ENCODE measurements at regions not wholly inside any gene's neighbourhood (a gene's known extent, or its start where the extent isn't known, plus 50 kb on each side); places are given as distances from the start of the nearest gene placed in this dataset.

- DNase-seq (ENCODE audit: low read depth): no peak
Observed at GRCh38 chr3:28646435-28646834, 297.8 kb upstream of the AZI2 start.

- no peak for DNase-seq (ENCODE audit: low read depth)
Observed at GRCh38 chr3:28649266-28649665, 300.6 kb upstream of the AZI2 start.

- DNase-seq (ENCODE audit: low read depth): no peak
Observed at GRCh38 chr3:28651159-28651558, 302.5 kb upstream of the AZI2 start.

- DNase-seq (ENCODE audit: low read depth): no peak
Observed at GRCh38 chr3:28664123-28664522, 315.5 kb upstream of the AZI2 start.

- peak; percentile 24 for DNase-seq (ENCODE audit: low read depth)
Observed at GRCh38 chr3:28667646-28668621, 319.3 kb upstream of the AZI2 start.

DNA sequence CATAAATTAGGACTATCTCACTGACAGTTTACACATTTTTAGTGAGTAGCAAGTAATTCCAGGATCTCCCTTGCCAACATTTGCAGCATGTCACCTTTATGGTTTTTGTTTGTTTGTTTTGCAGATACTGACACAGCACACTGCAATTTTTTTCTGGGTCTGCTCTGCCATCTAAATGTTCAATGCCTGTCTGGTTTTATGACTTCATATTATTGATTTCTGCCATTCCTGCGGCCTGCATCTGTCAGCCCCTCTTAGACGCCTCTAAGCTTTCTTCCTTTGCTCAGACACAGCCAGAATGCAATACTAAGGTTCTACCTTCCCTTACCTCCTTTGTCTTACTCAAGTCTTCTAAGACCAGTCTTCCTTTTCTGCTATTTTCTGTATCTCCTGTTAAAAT lies 321.2 kb upstream of the AZI2 start:
- DNase-seq (ENCODE audit: low read depth): no peak

DNA sequence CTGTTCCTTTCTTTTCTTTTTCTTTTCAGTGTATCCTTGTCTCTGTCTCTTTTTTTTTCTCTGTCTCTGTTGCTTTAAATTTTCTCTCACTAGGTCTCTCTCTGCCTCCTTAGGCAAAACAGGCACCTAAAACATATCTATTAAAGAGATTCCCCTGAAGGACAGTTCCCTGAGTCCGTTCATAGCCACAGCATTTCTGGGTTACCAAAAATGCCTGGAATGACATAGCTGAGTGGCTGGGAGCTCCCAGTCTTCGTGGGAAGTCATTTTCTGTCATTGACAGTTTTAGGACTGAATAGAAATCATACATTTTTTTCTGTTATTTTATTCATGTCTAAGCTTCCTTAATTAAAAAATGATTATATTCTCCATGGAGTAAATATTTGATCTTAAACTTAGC lies 323.8 kb upstream of the AZI2 start:
- DNase-seq (ENCODE audit: low read depth): no peak

DNA sequence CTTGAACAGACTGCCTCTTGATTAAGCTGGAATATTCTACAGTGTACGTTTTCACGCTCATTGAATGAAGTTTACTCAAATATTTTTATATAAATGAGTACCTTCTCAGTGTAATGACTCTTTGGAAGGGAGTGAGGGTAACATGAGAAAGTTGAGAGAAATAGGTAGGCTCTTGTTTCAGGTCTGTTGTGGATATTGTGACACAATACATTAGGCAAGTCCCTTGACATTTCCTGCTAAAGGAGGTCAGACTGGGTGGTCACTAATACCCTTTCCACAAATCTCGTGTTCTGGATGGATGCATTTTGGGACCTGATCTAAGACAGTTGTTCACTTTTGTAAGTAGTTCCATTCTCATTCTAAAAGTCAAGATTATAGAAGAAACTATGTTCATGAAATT lies 324.8 kb upstream of the AZI2 start:
- DNase-seq (ENCODE audit: low read depth): no peak

GRCh38 chr3:28674212-28674611 lies 325.6 kb upstream of the AZI2 start:
- DNase-seq (ENCODE audit: low read depth): no peak

DNA sequence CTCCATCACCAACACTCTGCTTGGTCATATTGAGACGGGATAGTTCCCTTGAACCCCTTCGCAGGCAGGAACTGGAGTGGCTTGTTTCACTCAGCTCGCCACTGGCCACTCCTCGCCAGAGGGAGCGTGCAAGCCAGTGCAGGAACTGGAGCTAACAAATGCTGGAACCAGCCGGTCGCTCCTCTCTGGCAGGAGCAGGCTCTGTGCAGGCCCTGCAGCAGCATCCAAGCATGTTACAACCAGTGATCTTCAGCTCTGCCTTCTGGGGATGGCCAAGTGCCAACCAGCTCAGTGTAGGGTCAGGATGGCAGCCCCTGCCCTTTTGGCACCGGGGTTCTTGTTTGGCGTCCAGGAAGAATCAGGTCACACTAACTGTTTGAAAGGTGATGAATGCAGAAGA lies 329.0 kb upstream of the AZI2 start:
- no peak for DNase-seq (ENCODE audit: low read depth)

GRCh38 chr3:28678086-28678485 lies 329.5 kb upstream of the AZI2 start:
- DNase-seq (ENCODE audit: low read depth): no peak

DNA sequence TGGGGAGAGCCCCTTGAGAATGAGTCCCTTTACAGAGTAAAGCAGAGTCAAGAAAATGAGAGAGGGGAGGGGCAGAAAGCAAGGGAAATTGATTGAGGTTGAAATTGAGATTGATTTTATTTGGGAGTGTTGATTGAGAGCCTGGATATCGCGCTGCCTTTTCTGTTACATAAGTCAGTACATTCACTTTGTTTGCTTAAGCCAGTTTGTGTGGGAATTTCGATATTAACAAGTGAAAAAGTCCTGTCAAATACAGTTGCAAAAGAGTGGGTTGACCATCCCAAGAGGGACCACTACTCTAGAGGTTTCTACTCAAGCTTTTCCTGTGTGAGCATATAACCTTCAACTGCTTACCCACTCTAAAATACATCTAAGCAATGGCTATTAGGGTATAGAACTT lies 331.4 kb upstream of the AZI2 start:
- DNase-seq (ENCODE audit: low read depth): no peak

- DNase-seq (ENCODE audit: low read depth): no peak
Observed at GRCh38 chr3:28682121-28682520, 333.5 kb upstream of the AZI2 start.

- DNase-seq (ENCODE audit: low read depth): no peak
Observed at GRCh38 chr3:28690176-28690575, 341.6 kb upstream of the AZI2 start.

GRCh38 chr3:28698706-28699105 lies 350.1 kb upstream of the AZI2 start:
- no peak for DNase-seq (ENCODE audit: low read depth)

GRCh38 chr3:28699283-28699682 lies 350.7 kb upstream of the AZI2 start:
- DNase-seq (ENCODE audit: low read depth): no peak

- no peak for DNase-seq (ENCODE audit: low read depth)
Observed at GRCh38 chr3:28700728-28701127, 352.1 kb upstream of the AZI2 start.

- no peak for DNase-seq (ENCODE audit: low read depth)
Observed at GRCh38 chr3:28703843-28704242, 355.2 kb upstream of the AZI2 start.

GRCh38 chr3:28711293-28711692 lies 362.7 kb upstream of the AZI2 start:
- DNase-seq (ENCODE audit: low read depth): no peak

DNA sequence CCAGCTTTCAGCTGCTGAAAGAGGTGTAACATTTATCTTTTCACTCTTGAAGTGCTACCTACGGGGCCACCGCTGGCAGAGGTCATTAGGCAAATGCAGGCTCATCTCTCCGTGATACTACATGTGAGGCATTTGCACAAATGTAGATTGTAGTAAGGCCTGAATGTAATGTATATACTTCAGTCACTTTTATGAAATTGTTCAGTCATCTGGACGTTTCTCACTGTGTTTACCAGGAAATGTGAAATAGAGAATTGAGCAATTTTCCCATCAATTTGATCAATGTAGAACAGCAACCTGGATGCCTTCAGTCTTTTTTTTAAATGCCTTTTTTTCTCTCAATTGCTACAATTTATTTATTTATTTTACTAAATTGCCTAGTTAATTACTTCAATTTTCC lies 368.3 kb upstream of the AZI2 start:
- DNase-seq (ENCODE audit: low read depth): no peak

GRCh38 chr3:28718074-28718849 lies 369.6 kb upstream of the AZI2 start:
- no peak for DNase-seq (ENCODE audit: low read depth)

DNA sequence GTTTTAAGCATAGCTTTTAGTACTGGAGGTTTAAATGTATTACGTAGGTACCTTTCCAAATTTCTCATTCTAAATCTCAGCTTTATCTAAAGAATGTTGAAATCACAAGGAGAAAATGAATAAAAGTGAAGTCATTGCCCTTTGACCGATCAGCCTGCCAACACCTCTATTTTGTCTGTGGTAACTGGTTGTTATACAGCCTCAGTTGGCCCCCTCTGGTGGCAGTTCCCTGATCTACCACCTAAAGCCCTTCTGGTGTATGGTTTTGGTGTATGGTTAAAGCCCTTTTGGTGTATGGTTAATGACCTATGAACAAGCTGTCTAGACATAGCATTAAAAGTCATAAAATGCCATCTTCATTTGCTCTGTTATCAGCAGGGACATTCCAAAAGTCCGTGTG lies 378.2 kb upstream of the AZI2 start:
- DNase-seq (ENCODE audit: low read depth): peak; percentile 4

DNA sequence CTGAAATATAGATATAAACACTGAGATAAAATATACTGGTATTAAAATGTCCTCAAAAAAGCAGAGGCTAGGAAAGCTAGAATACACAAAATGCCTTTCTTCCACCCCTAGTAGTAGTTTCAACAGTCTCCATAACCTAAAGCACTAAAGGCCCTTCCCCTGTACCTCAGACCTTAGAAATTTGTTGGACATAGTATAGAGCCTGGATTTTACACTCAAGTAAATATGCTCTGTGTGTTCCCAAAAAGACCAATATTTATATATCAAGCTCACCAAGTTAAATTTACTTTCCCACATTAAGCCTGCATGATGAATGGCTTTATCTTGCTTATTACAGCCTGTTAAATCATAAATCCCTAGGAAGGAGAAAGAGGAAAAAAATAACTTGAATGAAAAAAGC lies 378.7 kb upstream of the AZI2 start:
- DNase-seq (ENCODE audit: low read depth): no peak
